ENCODE measurements at regions not wholly inside any gene's neighbourhood (a gene's known extent, or its start where the extent isn't known, plus 50 kb on each side); places are given as distances from the start of the nearest gene placed in this dataset.

DNA sequence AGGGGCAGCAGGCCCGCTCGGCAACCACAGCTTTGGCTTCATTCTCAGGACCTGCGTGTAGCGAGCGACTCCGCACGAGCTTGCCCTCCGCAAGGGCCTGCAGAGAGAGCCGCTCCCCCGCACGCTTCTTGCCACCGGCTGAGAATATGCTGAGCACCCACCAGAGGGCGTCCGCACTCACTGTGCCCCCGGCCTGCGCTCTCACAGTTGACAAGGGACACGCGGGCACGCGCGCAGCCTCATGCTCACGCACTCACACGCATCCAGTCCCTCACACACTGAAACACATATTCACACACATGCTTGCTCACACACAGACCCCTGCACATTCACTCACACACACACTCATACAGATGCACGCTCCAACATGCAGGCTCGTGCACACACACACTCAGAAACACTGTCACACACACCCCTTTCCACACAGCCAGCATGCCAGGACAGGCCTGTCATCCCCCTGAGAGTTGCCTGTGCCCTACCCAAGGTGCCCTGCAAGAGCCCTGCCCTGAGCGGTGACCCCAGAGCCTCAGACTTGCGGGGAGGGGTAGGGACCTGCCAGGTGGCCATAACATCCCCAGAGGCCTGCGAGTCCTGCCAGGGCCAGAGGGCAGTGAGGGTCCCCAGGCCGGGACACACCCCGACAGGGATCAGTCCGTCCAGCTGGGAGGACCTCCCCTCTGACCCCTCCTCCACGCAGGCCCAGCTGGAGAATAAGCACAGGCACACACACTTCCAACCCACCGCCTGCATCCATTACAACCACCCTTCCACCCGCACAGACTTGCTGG is 174.1 kb downstream of the BMP7 start:
- Histone ChIP-seq H3K27ac (ENCODE audit: low read length) (no peak overlapping the region), H3K9me3 (ENCODE audit: insufficient read depth, low read length) (no peaks in the 10 kb centered on the region; the same call in 1 of the 2 replicates), H3K36me3 (replicated peaks; ENCODE audit: low read depth, low read length) (no peaks in the 10 kb centered on the region), H3K27me3 (ENCODE audit: low read depth, low read length) (peaks cover 24% of the 10 kb centered on the region), H3K4me2 (ENCODE audit: low read length) (peak overlapping the region; percentile 69), H3K4me1 (ENCODE audit: low read length) (peaks cover 6% of the 10 kb centered on the region; the same call in 1 of the 2 replicates), H2AFZ (ENCODE audit: low read depth, low read length) (peak overlapping the region; percentile 54; the same call in 1 of the 2 replicates), H4K20me1 (ENCODE audit: insufficient read depth, low read length) (no peaks in the 10 kb centered on the region), H3K9ac (ENCODE audit: low read length) (no peak overlapping the region), H3K4me3 (ENCODE audit: low read length) (peak overlapping the region; percentile 49), H3K79me2 (ENCODE audit: low read length) (no peaks in the 10 kb centered on the region)
- TF ChIP-seq CTCF (IDR thresholded peaks at IDR 0.05; ENCODE audit: low read depth, low read length) (peak; percentile 96), EZH2phosphoT487 (IDR thresholded peaks at IDR 0.05; ENCODE audit: low read depth) (no peak)

DNA sequence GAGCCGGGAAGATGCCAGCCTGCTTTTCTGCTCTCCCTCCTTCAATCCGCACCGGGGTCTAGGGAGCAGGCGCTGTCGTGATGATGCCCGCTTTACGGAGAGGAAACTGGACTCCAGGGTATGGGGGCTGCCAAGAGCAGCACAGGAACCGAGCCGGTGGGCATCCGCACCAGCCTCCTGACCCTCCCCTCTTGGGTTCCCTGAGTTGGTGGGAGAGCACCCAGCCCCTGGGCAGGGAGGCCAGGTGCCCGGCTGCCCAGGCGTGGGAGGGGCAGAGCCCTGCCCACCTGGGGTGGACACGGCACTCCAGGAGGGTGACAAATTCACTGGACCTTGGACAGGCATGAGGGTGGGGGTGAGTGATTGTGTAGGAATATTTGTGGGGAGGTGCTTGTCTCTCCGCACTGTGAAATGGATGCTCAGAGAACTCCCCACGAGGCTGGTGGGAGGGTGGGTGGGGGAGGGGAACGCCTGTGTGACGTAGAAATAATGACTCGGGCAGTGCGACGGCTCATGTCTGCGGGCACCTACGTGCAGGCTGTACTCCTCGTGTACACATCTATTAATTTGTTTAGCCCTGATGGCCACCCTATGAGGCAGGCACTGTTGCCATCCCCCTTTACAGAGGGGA is 173.4 kb downstream of the BMP7 start:
- no peak overlapping the region for H3K9ac ChIP-seq (ENCODE audit: low read length)
- H2AFZ ChIP-seq (ENCODE audit: low read depth, low read length): no peak overlapping the region
- H4K20me1 ChIP-seq (ENCODE audit: insufficient read depth, low read length): no peaks in the 10 kb centered on the region
- peaks cover 24% of the 10 kb centered on the region for H3K27me3 ChIP-seq (ENCODE audit: low read depth, low read length)
- no peak overlapping the region for H3K4me2 ChIP-seq (ENCODE audit: low read length)
- no peak overlapping the region for H3K4me3 ChIP-seq (ENCODE audit: low read length)
- no peaks in the 10 kb centered on the region for H3K79me2 ChIP-seq (ENCODE audit: low read length)
- no peaks in the 10 kb centered on the region for H3K36me3 ChIP-seq (replicated peaks; ENCODE audit: low read depth, low read length)
- H3K27ac ChIP-seq (ENCODE audit: low read length): no peak overlapping the region
- no peaks in the 10 kb centered on the region for H3K9me3 ChIP-seq (ENCODE audit: insufficient read depth, low read length)
- no peak for TF ChIP-seq EZH2phosphoT487 (IDR thresholded peaks at IDR 0.05; ENCODE audit: low read depth)
- H3K4me1 ChIP-seq (ENCODE audit: low read length): peaks cover 6% of the 10 kb centered on the region; the same call in 1 of the 2 replicates

DNA sequence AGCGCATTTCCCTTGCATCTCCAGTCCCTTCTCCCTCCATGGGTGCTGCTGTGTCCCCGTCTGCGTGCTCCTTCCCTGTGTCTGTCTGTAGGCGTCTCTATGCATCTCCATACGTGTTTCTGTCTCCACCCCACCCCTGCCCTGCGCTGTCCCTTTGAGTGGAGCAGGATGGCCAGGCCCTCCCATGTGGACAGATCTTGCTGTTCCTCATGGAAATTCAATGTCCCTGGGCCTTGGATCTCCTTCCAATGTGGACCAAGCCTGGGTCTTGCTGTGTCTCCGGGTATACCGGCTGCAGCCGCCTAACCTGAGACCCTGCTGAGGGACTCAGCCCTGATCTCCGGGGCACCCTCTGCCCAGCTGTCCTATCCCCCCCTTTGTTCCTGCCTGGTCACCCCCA is 172.7 kb downstream of the BMP7 start:
- Histone ChIP-seq H3K9me3 (ENCODE audit: insufficient read depth, low read length) (no peaks in the 10 kb centered on the region), H3K4me1 (ENCODE audit: low read length) (peaks cover 6% of the 10 kb centered on the region; the same call in 1 of the 2 replicates), H3K27me3 (ENCODE audit: low read depth, low read length) (peaks cover 24% of the 10 kb centered on the region), H3K9ac (ENCODE audit: low read length) (no peak overlapping the region), H3K36me3 (replicated peaks; ENCODE audit: low read depth, low read length) (no peaks in the 10 kb centered on the region), H2AFZ (ENCODE audit: low read depth, low read length) (no peak overlapping the region), H3K4me3 (ENCODE audit: low read length) (no peak overlapping the region), H3K27ac (ENCODE audit: low read length) (no peak overlapping the region), H3K4me2 (ENCODE audit: low read length) (no peak overlapping the region), H4K20me1 (ENCODE audit: insufficient read depth, low read length) (no peaks in the 10 kb centered on the region), H3K79me2 (ENCODE audit: low read length) (no peaks in the 10 kb centered on the region)
- TF ChIP-seq CTCF (IDR thresholded peaks at IDR 0.05; ENCODE audit: low read depth, low read length): no peak
- no peak for TF ChIP-seq EZH2phosphoT487 (IDR thresholded peaks at IDR 0.05; ENCODE audit: low read depth)

DNA sequence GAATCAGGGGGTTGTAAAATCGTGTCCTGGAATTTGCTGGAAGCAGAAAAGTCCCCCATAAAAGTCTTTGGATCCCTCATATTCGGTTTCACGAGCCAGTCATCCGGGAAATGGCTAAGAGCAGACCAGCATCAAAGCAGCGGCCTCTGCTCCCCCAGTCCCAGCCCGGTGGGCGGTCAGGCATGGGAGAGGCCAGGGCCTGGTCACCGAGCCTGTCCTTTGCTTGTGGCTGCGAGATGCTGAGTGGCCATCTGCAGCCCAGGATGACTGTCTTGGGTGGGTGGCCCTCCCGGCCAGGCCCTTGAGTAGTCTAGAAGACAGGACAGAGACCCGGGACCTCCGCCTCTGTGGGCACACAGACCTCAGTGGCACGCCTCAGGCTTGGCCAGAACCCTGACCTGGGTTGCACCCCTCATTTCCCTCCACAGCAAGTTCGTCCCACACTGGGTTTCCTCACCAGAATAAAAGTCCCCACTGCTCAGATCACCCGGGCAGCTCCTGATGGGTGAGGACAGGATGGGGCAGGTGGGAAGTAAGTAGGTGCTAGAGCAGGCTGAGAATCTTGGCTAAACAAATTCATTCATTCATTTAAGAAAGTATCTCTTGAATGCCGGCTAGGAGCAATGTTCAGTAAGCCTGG is 172.1 kb downstream of the BMP7 start:
- Histone ChIP-seq H3K79me2 (ENCODE audit: low read length) (no peaks in the 10 kb centered on the region), H3K27ac (ENCODE audit: low read length) (no peak overlapping the region), H3K4me2 (ENCODE audit: low read length) (no peak overlapping the region), H3K36me3 (replicated peaks; ENCODE audit: low read depth, low read length) (no peaks in the 10 kb centered on the region), H3K9me3 (ENCODE audit: insufficient read depth, low read length) (no peaks in the 10 kb centered on the region), H4K20me1 (ENCODE audit: insufficient read depth, low read length) (no peaks in the 10 kb centered on the region), H3K9ac (ENCODE audit: low read length) (no peak overlapping the region), H2AFZ (ENCODE audit: low read depth, low read length) (no peak overlapping the region), H3K27me3 (ENCODE audit: low read depth, low read length) (peaks cover 23% of the 10 kb centered on the region), H3K4me3 (ENCODE audit: low read length) (no peak overlapping the region), H3K4me1 (ENCODE audit: low read length) (peaks cover 5% of the 10 kb centered on the region; the same call in 1 of the 2 replicates)
- TF ChIP-seq CTCF (IDR thresholded peaks at IDR 0.05; ENCODE audit: low read depth, low read length) (no peak), EZH2phosphoT487 (IDR thresholded peaks at IDR 0.05; ENCODE audit: low read depth) (no peak)
